H1 (cell line): ENCODE measurements at regions not wholly inside any gene's neighbourhood (a gene's known extent, or its start where the extent isn't known, plus 50 kb on each side); places are given as distances from the start of the nearest gene placed in this dataset.

Source experiments
- HDAC6 ChIP-seq: IDR thresholded peaks from one replicate; pipeline ENCODE4 v1.7.1; 2012; ENCODE audit warnings: low read depth, mild to moderate bottlenecking, inconsistent platforms, low read length, moderate library complexity
- NRF1 ChIP-seq: IDR thresholded peaks from 2 replicates; pipeline ENCODE4 v1.6.1; 2011; ENCODE audit warnings: mild to moderate bottlenecking, low read depth, low read length, improper control_type of control experiment
- RXRA ChIP-seq: IDR thresholded peaks from 2 replicates; pipeline ENCODE4 v1.6.1; 2011; ENCODE audit warnings: low read depth, mild to moderate bottlenecking, low read length, moderate library complexity; ENCODE audit not compliant: insufficient read depth
- SIN3A ChIP-seq, 2 experiments: IDR thresholded peaks in 1 of 2; conservative IDR thresholded peaks in 1 of 2; 2 replicates each; pipeline ENCODE4 v1.6.1; 2011 to 2012; ENCODE audit warnings: low read length in 2 of 2, improper control_type of control experiment in 1 of 2, low read depth in 1 of 2, mild to moderate bottlenecking in 1 of 2
- TAF1 ChIP-seq: IDR thresholded peaks from 2 replicates; pipeline ENCODE4 v1.6.1; 2011; ENCODE audit warnings: mild to moderate bottlenecking, low read depth, low read length
- TF ChIP-seq, protein P1 (sequence below): fragments of 300-600 bp; sonication (generic); IDR thresholded peaks from 2 replicates; pipeline ENCODE4 v1.7.1; 2012; ENCODE audit warnings: low read length, moderate library complexity, mild to moderate bottlenecking, inconsistent platforms; ENCODE audit not compliant: insufficient replicate concordance
- TF ChIP-seq, protein P2 (sequence below): IDR thresholded peaks from 2 replicates; pipeline ENCODE4 v1.6.1; 2012; ENCODE audit warnings: inconsistent platforms

DNA sequence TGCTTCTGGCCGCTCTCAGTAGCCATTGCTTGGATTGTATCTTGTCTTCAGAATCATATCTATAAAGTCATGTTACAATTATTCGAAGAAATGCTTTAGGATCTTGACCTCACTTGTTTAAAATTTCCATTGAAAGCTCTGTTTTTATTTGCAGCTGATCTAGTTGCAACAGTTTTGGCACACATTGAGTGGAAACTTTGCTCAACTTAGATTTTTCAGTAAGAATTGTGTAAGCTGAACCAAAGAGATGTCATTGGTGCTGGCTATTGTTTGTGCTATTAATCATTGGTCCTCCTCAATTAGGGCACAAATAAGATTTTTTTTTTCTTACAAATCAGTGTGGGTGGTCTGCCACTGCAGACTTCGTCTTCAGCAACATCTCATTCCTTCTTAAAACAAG is 649.2 kb downstream of the MMUT start (continued):
- TF ChIP-seq, protein P1, sequence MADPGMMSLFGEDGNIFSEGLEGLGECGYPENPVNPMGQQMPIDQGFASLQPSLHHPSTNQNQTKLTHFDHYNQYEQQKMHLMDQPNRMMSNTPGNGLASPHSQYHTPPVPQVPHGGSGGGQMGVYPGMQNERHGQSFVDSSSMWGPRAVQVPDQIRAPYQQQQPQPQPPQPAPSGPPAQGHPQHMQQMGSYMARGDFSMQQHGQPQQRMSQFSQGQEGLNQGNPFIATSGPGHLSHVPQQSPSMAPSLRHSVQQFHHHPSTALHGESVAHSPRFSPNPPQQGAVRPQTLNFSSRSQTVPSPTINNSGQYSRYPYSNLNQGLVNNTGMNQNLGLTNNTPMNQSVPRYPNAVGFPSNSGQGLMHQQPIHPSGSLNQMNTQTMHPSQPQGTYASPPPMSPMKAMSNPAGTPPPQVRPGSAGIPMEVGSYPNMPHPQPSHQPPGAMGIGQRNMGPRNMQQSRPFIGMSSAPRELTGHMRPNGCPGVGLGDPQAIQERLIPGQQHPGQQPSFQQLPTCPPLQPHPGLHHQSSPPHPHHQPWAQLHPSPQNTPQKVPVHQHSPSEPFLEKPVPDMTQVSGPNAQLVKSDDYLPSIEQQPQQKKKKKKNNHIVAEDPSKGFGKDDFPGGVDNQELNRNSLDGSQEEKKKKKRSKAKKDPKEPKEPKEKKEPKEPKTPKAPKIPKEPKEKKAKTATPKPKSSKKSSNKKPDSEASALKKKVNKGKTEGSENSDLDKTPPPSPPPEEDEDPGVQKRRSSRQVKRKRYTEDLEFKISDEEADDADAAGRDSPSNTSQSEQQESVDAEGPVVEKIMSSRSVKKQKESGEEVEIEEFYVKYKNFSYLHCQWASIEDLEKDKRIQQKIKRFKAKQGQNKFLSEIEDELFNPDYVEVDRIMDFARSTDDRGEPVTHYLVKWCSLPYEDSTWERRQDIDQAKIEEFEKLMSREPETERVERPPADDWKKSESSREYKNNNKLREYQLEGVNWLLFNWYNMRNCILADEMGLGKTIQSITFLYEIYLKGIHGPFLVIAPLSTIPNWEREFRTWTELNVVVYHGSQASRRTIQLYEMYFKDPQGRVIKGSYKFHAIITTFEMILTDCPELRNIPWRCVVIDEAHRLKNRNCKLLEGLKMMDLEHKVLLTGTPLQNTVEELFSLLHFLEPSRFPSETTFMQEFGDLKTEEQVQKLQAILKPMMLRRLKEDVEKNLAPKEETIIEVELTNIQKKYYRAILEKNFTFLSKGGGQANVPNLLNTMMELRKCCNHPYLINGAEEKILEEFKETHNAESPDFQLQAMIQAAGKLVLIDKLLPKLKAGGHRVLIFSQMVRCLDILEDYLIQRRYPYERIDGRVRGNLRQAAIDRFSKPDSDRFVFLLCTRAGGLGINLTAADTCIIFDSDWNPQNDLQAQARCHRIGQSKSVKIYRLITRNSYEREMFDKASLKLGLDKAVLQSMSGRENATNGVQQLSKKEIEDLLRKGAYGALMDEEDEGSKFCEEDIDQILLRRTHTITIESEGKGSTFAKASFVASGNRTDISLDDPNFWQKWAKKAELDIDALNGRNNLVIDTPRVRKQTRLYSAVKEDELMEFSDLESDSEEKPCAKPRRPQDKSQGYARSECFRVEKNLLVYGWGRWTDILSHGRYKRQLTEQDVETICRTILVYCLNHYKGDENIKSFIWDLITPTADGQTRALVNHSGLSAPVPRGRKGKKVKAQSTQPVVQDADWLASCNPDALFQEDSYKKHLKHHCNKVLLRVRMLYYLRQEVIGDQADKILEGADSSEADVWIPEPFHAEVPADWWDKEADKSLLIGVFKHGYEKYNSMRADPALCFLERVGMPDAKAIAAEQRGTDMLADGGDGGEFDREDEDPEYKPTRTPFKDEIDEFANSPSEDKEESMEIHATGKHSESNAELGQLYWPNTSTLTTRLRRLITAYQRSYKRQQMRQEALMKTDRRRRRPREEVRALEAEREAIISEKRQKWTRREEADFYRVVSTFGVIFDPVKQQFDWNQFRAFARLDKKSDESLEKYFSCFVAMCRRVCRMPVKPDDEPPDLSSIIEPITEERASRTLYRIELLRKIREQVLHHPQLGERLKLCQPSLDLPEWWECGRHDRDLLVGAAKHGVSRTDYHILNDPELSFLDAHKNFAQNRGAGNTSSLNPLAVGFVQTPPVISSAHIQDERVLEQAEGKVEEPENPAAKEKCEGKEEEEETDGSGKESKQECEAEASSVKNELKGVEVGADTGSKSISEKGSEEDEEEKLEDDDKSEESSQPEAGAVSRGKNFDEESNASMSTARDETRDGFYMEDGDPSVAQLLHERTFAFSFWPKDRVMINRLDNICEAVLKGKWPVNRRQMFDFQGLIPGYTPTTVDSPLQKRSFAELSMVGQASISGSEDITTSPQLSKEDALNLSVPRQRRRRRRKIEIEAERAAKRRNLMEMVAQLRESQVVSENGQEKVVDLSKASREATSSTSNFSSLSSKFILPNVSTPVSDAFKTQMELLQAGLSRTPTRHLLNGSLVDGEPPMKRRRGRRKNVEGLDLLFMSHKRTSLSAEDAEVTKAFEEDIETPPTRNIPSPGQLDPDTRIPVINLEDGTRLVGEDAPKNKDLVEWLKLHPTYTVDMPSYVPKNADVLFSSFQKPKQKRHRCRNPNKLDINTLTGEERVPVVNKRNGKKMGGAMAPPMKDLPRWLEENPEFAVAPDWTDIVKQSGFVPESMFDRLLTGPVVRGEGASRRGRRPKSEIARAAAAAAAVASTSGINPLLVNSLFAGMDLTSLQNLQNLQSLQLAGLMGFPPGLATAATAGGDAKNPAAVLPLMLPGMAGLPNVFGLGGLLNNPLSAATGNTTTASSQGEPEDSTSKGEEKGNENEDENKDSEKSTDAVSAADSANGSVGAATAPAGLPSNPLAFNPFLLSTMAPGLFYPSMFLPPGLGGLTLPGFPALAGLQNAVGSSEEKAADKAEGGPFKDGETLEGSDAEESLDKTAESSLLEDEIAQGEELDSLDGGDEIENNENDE, result no peak
- TF ChIP-seq TAF1 (no peak), NRF1 (no peak), HDAC6 (no peak), SIN3A (conservative IDR thresholded peaks at IDR 0.05 in 1 of 2, IDR thresholded peaks at IDR 0.05 in 1 of 2; ENCODE audit: low read depth in 1 of 2, low read length in 2 of 2) (no peak), RXRA (no peak)
- TF ChIP-seq, protein P2, sequence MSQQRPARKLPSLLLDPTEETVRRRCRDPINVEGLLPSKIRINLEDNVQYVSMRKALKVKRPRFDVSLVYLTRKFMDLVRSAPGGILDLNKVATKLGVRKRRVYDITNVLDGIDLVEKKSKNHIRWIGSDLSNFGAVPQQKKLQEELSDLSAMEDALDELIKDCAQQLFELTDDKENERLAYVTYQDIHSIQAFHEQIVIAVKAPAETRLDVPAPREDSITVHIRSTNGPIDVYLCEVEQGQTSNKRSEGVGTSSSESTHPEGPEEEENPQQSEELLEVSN, result no peak
- TF ChIP-seq, all 59 proteins: peak for 0
